HAP-1 (cell line): ENCODE measurements at regions not wholly inside any gene's neighbourhood (a gene's known extent, or its start where the extent isn't known, plus 50 kb on each side); places are given as distances from the start of the nearest gene placed in this dataset.
A peak's percentile ranks its signal among the peaks of the same experiment; 100 is the strongest.
"Not testable (repeated sequence)": the region's sequence is repeated elsewhere in the genome, so short reads cannot be mapped to it uniquely, and the experiment has no call there.

Source experiments
- DNase-seq, 2 experiments: peaks; one replicate each; pipeline ENCODE4 v3.0.0-alpha.2; 2016 to 2020; ENCODE audit warnings: low spot score in 2 of 2
- H3K27me3 ChIP-seq: fragments of 250-450 bp; sonication (Bioruptor Pico); 2 replicates; pipeline ENCODE4 v1.5.1; 2020; ENCODE audit warnings: low read depth, mild to moderate bottlenecking, moderate library complexity
- H3K36me3 ChIP-seq: fragments of 250-450 bp; sonication (Bioruptor Pico); replicated peaks from 2 replicates; pipeline ENCODE4 v1.5.1; 2020; ENCODE audit warnings: mild to moderate bottlenecking
- H3K4me1 ChIP-seq: fragments of 250-450 bp; sonication (Bioruptor Pico); 2 replicates; pipeline ENCODE4 v1.5.1; 2020; ENCODE audit warnings: mild to moderate bottlenecking
- H3K4me3 ChIP-seq: fragments of 250-450 bp; sonication (Bioruptor Pico); 2 replicates; pipeline ENCODE4 v1.5.1; 2020; ENCODE audit warnings: mild to moderate bottlenecking, moderate library complexity
- H3K9me3 ChIP-seq: fragments of 250-450 bp; sonication (Bioruptor Pico); 2 replicates; pipeline ENCODE4 v1.5.1; 2020; ENCODE audit warnings: mild to moderate bottlenecking, moderate library complexity
- in situ Hi-C: fragments of 300-500 bp; cut with MboI; formaldehyde crosslinking; loops from 3 replicates; pipeline ENCODE4 v1.14.3; 2020; ENCODE audit warnings: low sequenced_read_pairs, inconsistent platforms, mixed read lengths

- no peak for DNase-seq
- Histone ChIP-seq H3K9me3 (no peaks in the 10 kb centered on the region), H3K27me3 (peaks cover under 1% of the 10 kb centered on the region; the same call in 1 of the 2 replicates), H3K36me3 (no peaks in the 10 kb centered on the region), H3K4me1 (no peaks in the 10 kb centered on the region), H3K4me3 (no peak overlapping the region)
- in situ Hi-C loops = no loop called here
Measured at GRCh38 chr6:156598071-156598854, 178.9 kb upstream of the ARID1B start.

GRCh38 chr6:156597095-156597494 lies 180.1 kb upstream of the ARID1B start:
- no peak for DNase-seq
- in situ Hi-C loops = no loop called here
- no peaks in the 10 kb centered on the region for H3K36me3 ChIP-seq

DNA sequence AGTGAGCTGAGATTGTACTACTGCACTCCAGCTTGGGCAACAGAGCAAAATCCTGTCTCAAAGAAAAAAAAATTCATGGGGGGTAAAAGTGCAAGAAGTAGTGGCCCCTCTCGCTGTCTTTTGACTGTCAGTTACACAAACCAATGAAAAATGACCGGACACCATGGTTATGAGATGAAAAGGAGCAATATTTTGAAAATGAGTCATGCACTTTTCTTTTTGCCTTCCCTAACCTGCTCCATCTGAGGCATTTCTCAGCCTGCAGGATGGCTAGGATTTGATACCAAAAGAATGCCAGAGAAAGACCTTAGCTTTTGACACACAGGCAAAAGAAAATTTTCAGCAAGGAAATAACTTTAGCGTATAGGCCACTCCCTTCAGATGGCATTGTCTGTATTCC lies 181.7 kb upstream of the ARID1B start:
- no peaks in the 10 kb centered on the region for H3K4me1 ChIP-seq
- in situ Hi-C loops = no loop called here
- H3K36me3 ChIP-seq = no peaks in the 10 kb centered on the region
- DNase-seq = no peak
- H3K27me3 ChIP-seq = peaks cover 15% of the 10 kb centered on the region
- H3K4me3 ChIP-seq = no peak overlapping the region
- H3K9me3 ChIP-seq = no peaks in the 10 kb centered on the region

More at GRCh38 chr6:156597095-156597494, 180.1 kb upstream of the ARID1B start:
- Histone ChIP-seq H3K4me3 (no peak overlapping the region), H3K27me3 (peaks cover 9% of the 10 kb centered on the region), H3K4me1 (no peaks in the 10 kb centered on the region), H3K9me3 (no peaks in the 10 kb centered on the region)

GRCh38 chr6:156593893-156594292 lies 183.3 kb upstream of the ARID1B start:
- H3K27me3 ChIP-seq = peaks cover 18% of the 10 kb centered on the region
- H3K4me3 ChIP-seq = no peak overlapping the region
- no peaks in the 10 kb centered on the region for H3K36me3 ChIP-seq
- in situ Hi-C loops = no loop called here
- no peak for DNase-seq
- no peaks in the 10 kb centered on the region for H3K4me1 ChIP-seq
- no peaks in the 10 kb centered on the region for H3K9me3 ChIP-seq

DNA sequence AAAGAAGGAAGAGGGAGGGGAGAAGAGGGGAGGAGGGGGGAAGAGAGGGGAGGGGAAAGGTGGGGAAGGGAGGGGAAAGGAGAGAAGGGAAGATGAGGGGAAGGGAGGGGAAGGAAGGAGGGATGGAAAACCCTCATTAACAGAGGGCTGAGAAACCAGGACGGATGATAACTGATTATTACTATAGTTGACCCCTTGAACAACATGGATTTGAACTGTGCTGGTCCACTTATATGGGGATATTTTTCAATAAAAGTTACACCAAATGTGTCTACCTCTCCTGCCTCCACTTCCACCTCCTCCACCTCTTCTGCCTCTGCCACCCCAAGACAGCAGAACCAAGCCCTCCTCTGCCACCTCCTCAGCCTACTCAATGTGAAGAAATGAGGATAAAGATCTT lies 184.1 kb upstream of the ARID1B start:
- in situ Hi-C loops = no loop called here
- H3K4me1 ChIP-seq = no peaks in the 10 kb centered on the region
- H3K36me3 ChIP-seq = no peaks in the 10 kb centered on the region
- peaks cover 18% of the 10 kb centered on the region for H3K27me3 ChIP-seq
- no peaks in the 10 kb centered on the region for H3K9me3 ChIP-seq
- H3K4me3 ChIP-seq = no peak overlapping the region
- DNase-seq = no peak

DNA sequence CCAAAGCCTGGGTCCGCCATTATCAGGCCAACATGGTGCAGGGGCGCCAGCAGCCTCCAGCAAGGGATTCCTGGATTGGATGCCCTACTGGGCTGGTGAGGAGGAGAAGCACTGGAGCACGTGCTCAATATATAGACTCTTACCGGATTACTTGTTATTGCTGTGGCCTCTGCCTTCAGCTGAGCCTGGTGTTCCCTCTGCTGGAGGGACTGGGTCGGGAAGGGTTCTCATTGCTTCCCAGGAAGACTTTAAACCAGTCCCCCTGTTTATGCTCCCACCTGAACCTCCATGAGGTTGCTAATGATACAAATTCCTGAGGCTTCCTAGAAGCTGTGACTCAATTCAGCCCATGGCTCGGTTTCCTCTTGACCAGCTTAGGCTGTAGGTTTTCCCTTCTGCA lies 186.7 kb upstream of the ARID1B start:
- Histone ChIP-seq H3K27me3 (peaks cover 18% of the 10 kb centered on the region), H3K4me1 (no peaks in the 10 kb centered on the region), H3K4me3 (no peak overlapping the region), H3K36me3 (no peaks in the 10 kb centered on the region), H3K9me3 (no peaks in the 10 kb centered on the region)
- in situ Hi-C loops = no loop called here
- DNase-seq = no peak

DNA sequence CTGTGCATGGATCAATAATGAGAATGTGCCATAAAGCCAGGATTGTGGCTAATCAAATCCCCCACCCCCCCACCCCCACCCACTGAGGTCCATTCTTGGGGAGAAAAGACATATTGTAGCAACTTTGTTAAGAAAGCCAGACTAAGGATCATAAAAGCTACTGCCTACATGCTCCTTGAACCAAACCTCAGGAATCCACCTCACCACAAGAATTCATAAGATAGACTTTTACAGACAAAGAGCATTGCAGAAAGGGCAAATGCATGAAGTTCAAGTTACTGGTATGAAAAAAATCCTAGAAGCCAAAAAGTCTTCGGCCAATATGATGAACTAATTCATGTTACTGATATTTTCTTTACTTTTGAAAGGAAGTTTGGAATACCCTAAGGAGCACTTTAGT lies 187.9 kb upstream of the ARID1B start:
- Histone ChIP-seq H3K27me3 (peaks cover 18% of the 10 kb centered on the region), H3K36me3 (no peaks in the 10 kb centered on the region), H3K9me3 (no peaks in the 10 kb centered on the region), H3K4me1 (no peaks in the 10 kb centered on the region), H3K4me3 (no peak overlapping the region)
- in situ Hi-C loops = no loop called here
- no peak for DNase-seq

GRCh38 chr6:156587751-156588301 lies 189.4 kb upstream of the ARID1B start:
- H3K9me3 ChIP-seq = no peaks in the 10 kb centered on the region
- in situ Hi-C loops = no loop called here
- H3K4me3 ChIP-seq = no peak overlapping the region
- no peaks in the 10 kb centered on the region for H3K36me3 ChIP-seq
- H3K27me3 ChIP-seq = peaks cover 16% of the 10 kb centered on the region
- DNase-seq = no peak
- H3K4me1 ChIP-seq = no peaks in the 10 kb centered on the region

DNA sequence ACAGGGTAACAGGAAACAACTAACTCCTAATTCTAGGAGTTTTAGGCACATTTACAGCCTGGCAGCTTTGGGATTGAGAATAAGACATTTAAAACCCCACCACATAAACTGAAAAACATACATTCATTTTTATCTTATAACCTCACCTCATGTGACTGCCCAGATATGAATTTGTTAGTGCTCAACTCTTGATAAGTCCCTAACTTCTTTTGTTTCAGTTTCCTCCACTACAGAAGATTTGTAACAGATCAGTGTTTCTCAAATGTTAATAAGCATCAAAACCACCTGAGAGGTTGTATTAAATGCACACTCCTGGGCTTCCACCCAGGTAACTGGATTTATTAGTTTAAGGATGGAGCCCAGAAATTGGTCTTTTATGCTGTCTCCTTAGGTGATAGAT lies 190.1 kb upstream of the ARID1B start:
- Histone ChIP-seq H3K4me3 (no peak overlapping the region), H3K4me1 (no peaks in the 10 kb centered on the region), H3K36me3 (no peaks in the 10 kb centered on the region), H3K27me3 (peaks cover 10% of the 10 kb centered on the region), H3K9me3 (no peaks in the 10 kb centered on the region)
- no peak for DNase-seq
- in situ Hi-C loops = no loop called here

- peak; percentile 16 to 44 for DNase-seq
- H3K4me1 ChIP-seq = no peaks in the 10 kb centered on the region
- in situ Hi-C loops = no loop called here
- no peak overlapping the region for H3K4me3 ChIP-seq
- H3K36me3 ChIP-seq = no peaks in the 10 kb centered on the region
- H3K27me3 ChIP-seq = peaks cover 4% of the 10 kb centered on the region; the same call in 1 of the 2 replicates
- H3K9me3 ChIP-seq = no peaks in the 10 kb centered on the region
Measured at GRCh38 chr6:156585859-156586258, 191.3 kb upstream of the ARID1B start.

DNA sequence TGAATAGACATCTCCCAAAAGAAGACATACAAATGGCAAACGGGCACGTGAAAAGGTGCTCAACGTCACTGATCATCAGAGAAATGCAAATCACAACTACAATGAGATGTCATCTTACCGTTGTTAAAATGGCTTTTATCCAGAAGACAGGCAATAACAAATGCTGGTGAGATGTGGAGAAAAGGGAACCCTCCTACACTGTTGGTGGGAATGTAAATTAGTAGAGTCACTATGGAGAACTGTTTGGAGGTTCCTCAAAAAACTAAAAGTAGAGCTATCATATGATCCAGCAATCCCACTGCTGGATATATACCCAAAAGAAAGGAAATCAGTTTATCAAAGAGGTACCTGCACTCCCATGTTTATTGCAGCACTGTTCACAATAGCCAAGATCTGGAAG lies 193.1 kb upstream of the ARID1B start:
- H3K9me3 ChIP-seq, DNase-seq, H3K4me3 ChIP-seq, H3K4me1 ChIP-seq, H3K27me3 ChIP-seq, H3K36me3 ChIP-seq, in situ Hi-C loops: not testable (repeated sequence)

GRCh38 chr6:156583083-156583482 lies 194.1 kb upstream of the ARID1B start:
- H3K36me3 ChIP-seq = no peaks in the 10 kb centered on the region
- no peaks in the 10 kb centered on the region for H3K27me3 ChIP-seq
- in situ Hi-C loops = no loop called here
- no peaks in the 10 kb centered on the region for H3K9me3 ChIP-seq
- H3K4me1 ChIP-seq = no peaks in the 10 kb centered on the region
- H3K4me3 ChIP-seq = no peak overlapping the region
- DNase-seq = no peak

- H3K4me1 ChIP-seq = no peaks in the 10 kb centered on the region
- H3K9me3 ChIP-seq = no peaks in the 10 kb centered on the region
- in situ Hi-C loops = no loop called here
- no peaks in the 10 kb centered on the region for H3K36me3 ChIP-seq
- H3K4me3 ChIP-seq = no peak overlapping the region
- no peak for DNase-seq
- no peaks in the 10 kb centered on the region for H3K27me3 ChIP-seq
Measured at GRCh38 chr6:156582509-156582992, 194.6 kb upstream of the ARID1B start.

DNA sequence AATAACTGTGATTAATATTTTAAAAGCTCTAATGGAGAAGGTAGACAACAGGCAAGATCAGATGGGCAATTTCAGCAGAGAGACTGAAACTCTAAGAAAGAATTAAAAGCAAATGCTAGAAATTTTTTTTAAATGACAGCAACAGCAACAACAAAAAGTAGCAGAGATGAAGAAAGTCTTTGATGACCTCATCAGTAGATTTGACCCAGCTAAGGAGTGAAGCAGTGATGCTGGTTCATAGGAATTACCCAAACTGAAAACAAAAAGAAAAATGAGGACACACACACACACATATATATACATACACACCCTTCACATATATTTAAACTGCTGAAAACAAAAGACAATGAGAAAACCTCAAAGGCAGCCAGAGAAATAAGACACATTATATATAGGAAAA lies 197.6 kb upstream of the ARID1B start:
- Histone ChIP-seq H3K9me3 (no peaks in the 10 kb centered on the region), H3K27me3 (no peaks in the 10 kb centered on the region), H3K4me1 (no peaks in the 10 kb centered on the region), H3K4me3 (no peak overlapping the region), H3K36me3 (no peaks in the 10 kb centered on the region)
- in situ Hi-C loops = no loop called here
- DNase-seq = no peak
